ENCODE measurements at regions not wholly inside any gene's neighbourhood (a gene's known extent, or its start where the extent isn't known, plus 50 kb on each side); places are given as distances from the start of the nearest gene placed in this dataset.
"Not testable (repeated sequence)": the region's sequence is repeated elsewhere in the genome, so short reads cannot be mapped to it uniquely, and the experiment has no call there.

- no peak for DNase-seq (ENCODE audit: low spot score)
Measured at GRCh38 chr5:29161399-29162291, 2031.8 kb upstream of the CDH6 start.

GRCh38 chr5:29157975-29158374, 2035.5 kb upstream of the CDH6 start:
- no peak for DNase-seq (ENCODE audit: low spot score)

GRCh38 chr5:29150840-29151239, 2042.6 kb upstream of the CDH6 start:
- no peak for DNase-seq (ENCODE audit: low spot score)

DNA sequence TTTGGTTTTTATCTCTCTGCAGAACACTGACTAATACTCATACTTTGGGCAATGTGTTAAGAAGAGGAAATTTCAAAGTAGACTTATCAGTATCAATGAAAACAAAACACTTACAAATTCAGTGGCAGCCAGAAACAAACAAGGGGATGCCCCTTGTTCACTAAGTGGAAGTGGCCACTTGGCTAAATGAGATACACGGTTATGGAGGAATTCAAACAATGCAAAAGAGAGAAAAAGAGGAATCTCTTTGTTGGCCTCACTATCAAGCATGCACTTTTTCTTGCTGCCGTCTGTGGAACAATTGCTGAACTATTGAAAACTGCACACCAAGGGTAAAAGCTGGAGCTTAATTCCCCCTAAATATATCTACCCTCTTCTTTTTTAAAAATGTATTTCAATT, 2044.9 kb upstream of the CDH6 start:
- no peak for DNase-seq (ENCODE audit: low spot score)

- no peak for DNase-seq (ENCODE audit: low spot score)
Measured at GRCh38 chr5:29148073-29148472, 2045.4 kb upstream of the CDH6 start.

DNA sequence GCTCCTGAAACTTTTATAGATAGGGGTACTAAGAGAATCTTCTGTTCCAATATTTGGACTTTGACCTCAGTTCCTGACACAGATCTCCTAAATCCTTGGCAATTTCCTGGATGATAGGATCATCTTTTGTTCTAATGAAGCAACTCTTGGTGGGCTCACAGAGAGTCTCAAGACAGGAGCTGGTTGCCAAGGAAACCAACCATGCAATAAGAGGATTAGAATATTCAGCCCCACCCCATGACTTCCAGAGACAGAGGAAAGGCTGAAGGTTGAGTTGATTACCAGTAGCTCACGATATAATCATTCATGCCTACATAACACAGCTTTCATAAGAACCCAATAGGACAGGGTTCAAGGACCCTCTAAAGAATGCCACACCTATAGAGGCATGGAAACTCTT, 2050.2 kb upstream of the CDH6 start:
- no peak for DNase-seq (ENCODE audit: low spot score)

GRCh38 chr5:29134418-29134817, 2059.1 kb upstream of the CDH6 start:
- DNase-seq (ENCODE audit: low spot score), result no peak

GRCh38 chr5:29131285-29131684, 2062.2 kb upstream of the CDH6 start:
- DNase-seq (ENCODE audit: low spot score), result no peak

DNA sequence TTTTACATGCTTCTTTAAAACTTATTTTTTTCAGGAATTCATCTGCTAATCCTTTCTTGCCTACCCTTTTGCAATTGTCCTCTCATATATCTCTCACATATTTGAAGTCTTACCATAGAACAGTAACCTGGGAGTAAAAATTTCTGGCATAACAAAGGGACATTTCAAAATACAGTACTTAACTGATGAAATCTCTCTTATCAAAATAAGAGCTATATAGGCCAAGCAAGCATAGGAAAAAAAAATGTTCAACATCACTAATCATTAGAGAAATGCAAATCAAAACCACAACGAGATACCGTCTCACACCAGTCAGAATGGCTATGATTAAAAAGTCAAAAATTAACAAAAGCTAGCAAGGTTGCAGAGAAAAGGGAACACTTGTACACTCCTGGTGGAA, 2062.7 kb upstream of the CDH6 start:
- no peak for DNase-seq (ENCODE audit: low spot score)

GRCh38 chr5:29127524-29128156, 2065.8 kb upstream of the CDH6 start:
- DNase-seq (ENCODE audit: low spot score), result not testable (repeated sequence)

DNA sequence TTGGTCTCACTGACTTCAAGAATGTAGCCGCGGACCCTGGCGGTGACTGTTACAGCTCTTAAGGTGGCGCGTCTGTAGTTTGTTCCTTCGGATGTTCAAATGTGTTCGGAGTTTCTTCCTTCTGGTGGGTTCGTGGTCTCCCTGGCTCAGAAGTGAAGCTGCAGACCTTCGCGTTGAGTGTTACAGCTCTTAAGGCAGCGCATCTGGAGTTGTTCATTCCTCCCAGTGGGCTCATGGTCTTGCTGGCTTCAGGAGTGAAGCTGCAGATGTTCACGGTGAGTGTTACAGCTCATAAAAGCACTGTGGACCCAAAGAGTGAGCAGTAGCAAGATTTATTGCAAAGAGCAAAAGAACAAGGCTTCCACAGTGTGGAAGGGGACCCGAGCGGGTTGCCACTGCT, 2067.0 kb upstream of the CDH6 start:
- DNase-seq (ENCODE audit: low spot score), result not testable (repeated sequence)

DNA sequence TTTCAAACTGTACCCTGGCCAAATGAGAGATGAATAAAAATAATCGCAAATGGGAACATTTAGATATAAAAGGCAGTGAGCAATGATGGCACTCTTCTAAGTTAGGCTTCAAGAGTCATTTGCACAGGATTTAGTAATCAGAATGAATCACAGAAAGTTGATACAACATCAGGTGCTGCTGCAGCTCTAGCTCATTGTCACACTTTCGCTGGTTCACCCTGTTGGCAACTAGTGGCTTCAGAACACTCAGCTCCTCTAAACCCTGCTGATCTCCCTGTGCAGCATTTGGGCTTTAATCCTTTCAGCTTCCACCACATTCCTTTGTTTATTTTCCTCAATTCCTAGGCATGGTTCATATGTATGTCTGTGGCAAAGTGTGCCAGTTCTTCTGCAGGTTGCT, 2071.2 kb upstream of the CDH6 start:
- DNase-seq (ENCODE audit: low spot score), result no peak

- DNase-seq (ENCODE audit: low spot score), result no peak
Measured at GRCh38 chr5:29114331-29114768, 2076.0 kb upstream of the CDH9 start.

DNA sequence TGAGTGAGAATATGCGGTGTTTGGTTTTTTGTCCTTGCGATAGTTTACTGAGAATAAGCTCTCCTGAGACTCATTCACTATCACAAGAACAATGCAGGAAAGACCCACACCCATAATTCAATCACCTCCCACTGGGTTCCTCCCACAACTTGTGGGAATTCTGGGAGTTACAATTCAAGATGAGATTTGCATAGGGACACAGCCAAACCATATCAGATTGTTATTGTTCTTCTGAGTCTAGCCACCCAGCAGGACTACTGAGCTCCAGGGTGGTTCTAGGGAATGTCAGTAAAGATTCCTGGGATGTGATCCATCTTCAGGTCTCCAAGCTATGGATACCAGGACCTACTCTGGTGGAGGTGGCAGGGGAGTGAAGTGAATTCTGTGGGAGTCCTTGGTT, 2075.1 kb upstream of the CDH9 start:
- no peak for DNase-seq (ENCODE audit: low spot score)

DNA sequence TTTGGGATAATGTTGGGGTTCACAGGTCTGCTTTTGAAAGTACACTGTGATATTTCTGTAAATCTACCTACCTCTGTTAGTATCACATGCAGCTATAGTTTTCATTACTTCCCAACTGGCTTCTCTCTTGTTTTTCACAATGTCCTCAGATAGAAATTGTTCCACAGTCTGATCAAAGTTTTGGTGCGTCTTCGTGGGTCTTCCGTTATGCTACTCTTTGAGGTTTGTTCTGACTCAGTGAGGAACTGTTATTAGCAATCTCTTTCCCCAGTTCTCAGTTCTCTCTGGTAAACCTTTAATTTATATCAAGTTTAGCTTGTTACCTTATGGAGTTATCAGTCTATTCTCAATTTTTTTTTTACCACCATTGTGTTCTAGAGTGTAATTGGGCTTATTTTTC, 2061.2 kb upstream of the CDH9 start:
- DNase-seq (ENCODE audit: low spot score), result no peak

- no peak for DNase-seq (ENCODE audit: low spot score)
Measured at GRCh38 chr5:29089591-29090130, 2051.3 kb upstream of the CDH9 start.

DNA sequence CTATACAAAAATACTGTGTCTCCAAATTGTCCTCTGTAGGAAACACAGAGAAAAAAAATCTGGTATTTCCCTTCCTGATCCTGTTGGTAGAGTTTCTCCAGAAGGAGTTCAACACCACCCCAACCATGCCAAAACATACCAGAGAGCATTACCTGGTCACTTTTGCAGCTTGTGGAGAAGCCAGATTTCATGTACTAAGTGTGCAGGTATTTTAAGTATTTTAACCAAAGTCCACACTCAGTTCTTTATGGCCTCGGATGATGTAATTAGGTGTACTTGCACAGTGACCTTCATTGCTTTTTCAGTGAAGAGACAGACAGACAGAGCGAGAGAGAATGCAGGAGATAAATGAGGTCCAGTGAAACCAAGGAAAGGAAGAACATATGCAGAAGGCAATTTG, 2046.8 kb upstream of the CDH9 start:
- no peak for DNase-seq (ENCODE audit: low spot score)

- DNase-seq (ENCODE audit: low spot score), result no peak
Measured at GRCh38 chr5:29079771-29080170, 2041.4 kb upstream of the CDH9 start.

DNA sequence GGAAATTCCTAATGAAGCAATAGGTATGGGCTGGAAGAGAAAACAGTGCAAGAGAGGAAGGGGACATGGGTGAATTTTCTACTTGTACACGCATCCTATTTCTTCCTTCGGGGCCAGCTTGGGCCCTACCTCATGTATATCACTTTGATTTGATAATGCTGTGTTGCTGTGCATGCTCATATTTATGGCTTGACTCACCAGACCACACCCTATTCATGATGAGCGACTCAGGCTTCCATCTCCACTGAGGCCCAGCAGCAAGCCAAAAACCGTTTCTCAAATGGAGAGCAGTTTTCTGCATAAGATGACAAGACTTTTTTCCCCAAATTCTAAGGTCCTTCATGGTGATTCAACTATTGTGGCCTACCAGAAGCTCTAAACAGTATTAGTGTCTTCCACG, 2039.1 kb upstream of the CDH9 start:
- DNase-seq (ENCODE audit: low spot score), result no peak

- DNase-seq (ENCODE audit: low spot score), result no peak
Measured at GRCh38 chr5:29069104-29069402, 2030.7 kb upstream of the CDH9 start.

- DNase-seq (ENCODE audit: low spot score), result no peak
Measured at GRCh38 chr5:29061381-29061780, 2023.0 kb upstream of the CDH9 start.

- no peak for DNase-seq (ENCODE audit: low spot score)
Measured at GRCh38 chr5:29054694-29055093, 2016.3 kb upstream of the CDH9 start.

GRCh38 chr5:29054282-29054681, 2015.9 kb upstream of the CDH9 start:
- DNase-seq (ENCODE audit: low spot score), result no peak

DNA sequence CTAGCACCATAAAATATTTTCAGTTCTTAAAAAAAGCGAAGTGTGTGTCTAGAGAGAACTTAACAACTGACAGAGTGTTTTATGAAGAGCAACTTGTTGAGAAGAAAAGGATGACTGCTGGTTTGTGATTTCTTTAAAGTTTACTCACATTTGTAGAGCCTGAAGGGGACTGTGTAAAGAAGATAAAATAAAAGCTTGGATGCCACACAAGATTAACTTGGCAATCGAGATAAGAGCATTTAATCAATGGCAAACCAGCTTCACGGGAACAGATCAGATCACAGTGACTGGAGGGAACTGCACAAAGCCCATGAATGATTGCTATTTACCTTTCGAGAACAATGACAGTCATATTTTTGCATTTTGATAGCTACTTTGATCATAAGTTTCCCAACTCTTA, 2013.1 kb upstream of the CDH9 start:
- DNase-seq (ENCODE audit: low spot score), result no peak
